ENCODE measurements at regions not wholly inside any gene's neighbourhood (a gene's known extent, or its start where the extent isn't known, plus 50 kb on each side); places are given as distances from the start of the nearest gene placed in this dataset.

DNA sequence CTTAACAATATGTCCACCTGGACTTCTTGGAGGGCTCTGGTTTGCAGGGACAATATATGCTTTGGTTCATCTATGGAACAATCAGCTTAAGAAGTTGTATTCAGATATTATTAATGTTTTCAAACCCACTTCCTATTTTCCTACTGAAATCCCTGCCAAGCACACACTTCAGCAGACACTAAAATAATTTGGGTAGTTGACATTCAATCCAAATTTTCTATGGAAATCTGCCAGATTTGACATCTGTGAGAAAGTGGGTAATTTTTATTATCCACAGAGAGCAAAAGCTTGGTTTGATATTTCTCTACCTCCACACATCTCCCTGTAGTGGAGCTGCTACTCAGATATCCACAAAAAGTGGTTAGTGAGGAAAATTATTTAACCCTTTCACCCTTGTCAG is 378.8 kb upstream of the SOX5 start:
- Histone ChIP-seq H3K4me3 (ENCODE audit: control extremely low read depth in 1 of 5, extremely low read depth in 1 of 5, insufficient read depth in 1 of 5, low read depth in 2 of 5, low read length in 4 of 5) (no peak overlapping the region), H3K4me1 (ENCODE audit: control insufficient read depth in 2 of 2, insufficient read depth in 2 of 2, low read length in 2 of 2) (no peaks in the 10 kb centered on the region), H3K36me3 (replicated peaks in 1 of 2; ENCODE audit: control extremely low read depth in 1 of 2, control insufficient read depth in 1 of 2, extremely low read depth in 1 of 2, insufficient read depth in 2 of 2, low read length in 1 of 2) (no peaks in the 10 kb centered on the region), H3K27ac (ENCODE audit: low read length in 2 of 2) (no peak overlapping the region), H3K9me3 (ENCODE audit: control extremely low read depth in 1 of 3, control insufficient read depth in 2 of 3, insufficient read depth in 1 of 3, low read length in 2 of 3) (no peaks in the 10 kb centered on the region), H4K20me1 (ENCODE audit: control insufficient read depth, insufficient read depth, low read length, poor library complexity, severe bottlenecking) (no peaks in the 10 kb centered on the region), H3K9ac (ENCODE audit: low read length) (no peak overlapping the region), H2AFZ (ENCODE audit: insufficient read depth, low read depth, low read length, poor library complexity, severe bottlenecking) (no peak overlapping the region), H3K4me2 (replicated peaks; ENCODE audit: low read depth, low read length, poor library complexity, severe bottlenecking) (no peak overlapping the region), H3K79me2 (ENCODE audit: control insufficient read depth, insufficient read depth, low read length) (no peaks in the 10 kb centered on the region), H3K27me3 (replicated peaks in 1 of 4; ENCODE audit: control extremely low read depth in 1 of 4, control insufficient read depth in 3 of 4, insufficient read depth in 4 of 4, low read length in 3 of 4) (no peaks in the 10 kb centered on the region)
- TF ChIP-seq, protein P1, sequence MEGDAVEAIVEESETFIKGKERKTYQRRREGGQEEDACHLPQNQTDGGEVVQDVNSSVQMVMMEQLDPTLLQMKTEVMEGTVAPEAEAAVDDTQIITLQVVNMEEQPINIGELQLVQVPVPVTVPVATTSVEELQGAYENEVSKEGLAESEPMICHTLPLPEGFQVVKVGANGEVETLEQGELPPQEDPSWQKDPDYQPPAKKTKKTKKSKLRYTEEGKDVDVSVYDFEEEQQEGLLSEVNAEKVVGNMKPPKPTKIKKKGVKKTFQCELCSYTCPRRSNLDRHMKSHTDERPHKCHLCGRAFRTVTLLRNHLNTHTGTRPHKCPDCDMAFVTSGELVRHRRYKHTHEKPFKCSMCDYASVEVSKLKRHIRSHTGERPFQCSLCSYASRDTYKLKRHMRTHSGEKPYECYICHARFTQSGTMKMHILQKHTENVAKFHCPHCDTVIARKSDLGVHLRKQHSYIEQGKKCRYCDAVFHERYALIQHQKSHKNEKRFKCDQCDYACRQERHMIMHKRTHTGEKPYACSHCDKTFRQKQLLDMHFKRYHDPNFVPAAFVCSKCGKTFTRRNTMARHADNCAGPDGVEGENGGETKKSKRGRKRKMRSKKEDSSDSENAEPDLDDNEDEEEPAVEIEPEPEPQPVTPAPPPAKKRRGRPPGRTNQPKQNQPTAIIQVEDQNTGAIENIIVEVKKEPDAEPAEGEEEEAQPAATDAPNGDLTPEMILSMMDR (IDR thresholded peaks at IDR 0.05): no peak
- TF ChIP-seq EZH2 (IDR thresholded peaks at IDR 0.05; ENCODE audit: borderline replicate concordance, insufficient read depth, low read depth, low read length, poor library complexity, severe bottlenecking): no peak
- H3K9me3 Mint-ChIP-seq (ENCODE audit: insufficient read depth): no peaks in the 10 kb centered on the region
- H3K4me1 Mint-ChIP-seq: no peaks in the 10 kb centered on the region
- no peaks in the 10 kb centered on the region for H3K27me3 Mint-ChIP-seq
- ChIA-PET POLR2A (no interaction called here), CTCF (no interaction called here)
- intact Hi-C loops (cut with micrococcal nuclease): no loop called here
- H3K27ac Mint-ChIP-seq: no peak overlapping the region
- no peak overlapping the region for H3K4me3 Mint-ChIP-seq
- no peak for DNase-seq
- no peak for ATAC-seq (ENCODE audit: low read depth)

DNA sequence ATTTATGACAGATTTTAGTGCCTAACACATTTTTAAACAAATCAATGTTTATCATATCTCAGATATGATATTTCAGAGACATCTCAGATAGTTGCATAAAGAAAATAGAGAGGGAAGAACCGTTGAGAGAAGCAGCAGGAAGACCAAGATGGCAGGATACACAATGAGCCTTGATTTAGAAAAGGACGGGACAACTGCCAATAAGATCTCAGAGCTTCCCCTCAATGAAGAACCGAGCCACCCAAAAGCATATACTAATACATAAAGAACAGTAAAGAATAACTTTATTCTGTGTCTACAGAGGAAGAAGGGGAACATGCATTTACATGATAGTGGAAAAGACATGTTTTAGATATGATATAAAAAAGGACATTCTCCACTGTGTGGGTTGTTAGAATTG is 375.9 kb upstream of the SOX5 start:
- 80% methylated on average over 1 of the region's 3 CpGs for WGBS (ENCODE audit: insufficient coverage)
- no peaks in the 10 kb centered on the region for H3K27me3 ChIP-seq (replicated peaks in 1 of 4; ENCODE audit: control extremely low read depth in 1 of 4, control insufficient read depth in 3 of 4, insufficient read depth in 4 of 4, low read length in 3 of 4)
- H3K79me2 ChIP-seq (ENCODE audit: control insufficient read depth, insufficient read depth, low read length): no peaks in the 10 kb centered on the region
- no peaks in the 10 kb centered on the region for H3K4me1 ChIP-seq (ENCODE audit: control insufficient read depth in 2 of 2, insufficient read depth in 2 of 2, low read length in 2 of 2)
- DNase-seq (no peak), ATAC-seq (ENCODE audit: low read depth) (no peak)
- POLR2A ChIA-PET: no interaction called here
- H4K20me1 ChIP-seq (ENCODE audit: control insufficient read depth, insufficient read depth, low read length, poor library complexity, severe bottlenecking): no peaks in the 10 kb centered on the region
- Mint-ChIP-seq H3K27me3 (no peaks in the 10 kb centered on the region), H3K9me3 (ENCODE audit: insufficient read depth) (no peaks in the 10 kb centered on the region), H3K4me3 (no peak overlapping the region), H3K27ac (no peak overlapping the region), H3K4me1 (no peaks in the 10 kb centered on the region)
- H3K36me3 ChIP-seq (replicated peaks in 1 of 2; ENCODE audit: control extremely low read depth in 1 of 2, control insufficient read depth in 1 of 2, extremely low read depth in 1 of 2, insufficient read depth in 2 of 2, low read length in 1 of 2): no peaks in the 10 kb centered on the region
- no peak overlapping the region for H3K9ac ChIP-seq (ENCODE audit: low read length)
- H2AFZ ChIP-seq (ENCODE audit: insufficient read depth, low read depth, low read length, poor library complexity, severe bottlenecking): no peak overlapping the region
- H3K4me3 ChIP-seq (ENCODE audit: control extremely low read depth in 1 of 5, extremely low read depth in 1 of 5, insufficient read depth in 1 of 5, low read depth in 2 of 5, low read length in 4 of 5): no peak overlapping the region
- intact Hi-C loops (cut with micrococcal nuclease): no loop called here
- H3K27ac ChIP-seq (ENCODE audit: low read length in 2 of 2): no peak overlapping the region
- CTCF ChIA-PET: no interaction called here
- no peak for TF ChIP-seq EZH2 (IDR thresholded peaks at IDR 0.05; ENCODE audit: borderline replicate concordance, insufficient read depth, low read depth, low read length, poor library complexity, severe bottlenecking)
- TF ChIP-seq, protein P1 (IDR thresholded peaks at IDR 0.05): no peak
- H3K4me2 ChIP-seq (replicated peaks; ENCODE audit: low read depth, low read length, poor library complexity, severe bottlenecking): no peak overlapping the region
- no peaks in the 10 kb centered on the region for H3K9me3 ChIP-seq (ENCODE audit: control extremely low read depth in 1 of 3, control insufficient read depth in 2 of 3, insufficient read depth in 1 of 3, low read length in 2 of 3)
